ENCODE measurements at regions not wholly inside any gene's neighbourhood (a gene's known extent, or its start where the extent isn't known, plus 50 kb on each side); places are given as distances from the start of the nearest gene placed in this dataset.

DNA sequence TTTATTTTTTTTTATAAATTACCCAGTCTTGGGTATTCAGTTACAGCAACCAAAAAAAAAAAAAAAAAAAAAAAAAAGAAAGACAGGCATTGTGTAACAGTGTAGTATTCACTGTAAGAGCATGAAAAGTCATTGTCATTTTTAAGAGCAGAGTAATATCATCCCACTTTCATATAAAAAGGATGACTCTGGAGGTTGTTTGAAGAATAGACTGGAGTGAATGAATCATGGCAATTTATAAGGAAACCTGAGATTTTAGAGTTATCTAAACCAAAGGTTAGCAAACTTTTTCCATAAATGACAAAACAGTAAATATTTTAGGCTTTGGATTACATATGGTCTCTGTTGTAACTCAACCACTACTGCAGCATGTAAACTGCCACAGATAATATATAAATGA, 794.9 kb downstream of the NTRK3 start:
- ChIA-PET CTCF (no interaction called here), POLR2A (no interaction called here)
- Mint-ChIP-seq H3K9me3 (no peaks in the 10 kb centered on the region), H3K27ac (no peak overlapping the region), H3K4me3 (no peak overlapping the region), H3K27me3 (no peaks in the 10 kb centered on the region), H3K4me1 (ENCODE audit: low read depth) (no peaks in the 10 kb centered on the region), H3K36me3 (ENCODE audit: low read depth) (no peaks in the 10 kb centered on the region)
- DNase-seq = no peak
- TF ChIP-seq, protein P1, sequence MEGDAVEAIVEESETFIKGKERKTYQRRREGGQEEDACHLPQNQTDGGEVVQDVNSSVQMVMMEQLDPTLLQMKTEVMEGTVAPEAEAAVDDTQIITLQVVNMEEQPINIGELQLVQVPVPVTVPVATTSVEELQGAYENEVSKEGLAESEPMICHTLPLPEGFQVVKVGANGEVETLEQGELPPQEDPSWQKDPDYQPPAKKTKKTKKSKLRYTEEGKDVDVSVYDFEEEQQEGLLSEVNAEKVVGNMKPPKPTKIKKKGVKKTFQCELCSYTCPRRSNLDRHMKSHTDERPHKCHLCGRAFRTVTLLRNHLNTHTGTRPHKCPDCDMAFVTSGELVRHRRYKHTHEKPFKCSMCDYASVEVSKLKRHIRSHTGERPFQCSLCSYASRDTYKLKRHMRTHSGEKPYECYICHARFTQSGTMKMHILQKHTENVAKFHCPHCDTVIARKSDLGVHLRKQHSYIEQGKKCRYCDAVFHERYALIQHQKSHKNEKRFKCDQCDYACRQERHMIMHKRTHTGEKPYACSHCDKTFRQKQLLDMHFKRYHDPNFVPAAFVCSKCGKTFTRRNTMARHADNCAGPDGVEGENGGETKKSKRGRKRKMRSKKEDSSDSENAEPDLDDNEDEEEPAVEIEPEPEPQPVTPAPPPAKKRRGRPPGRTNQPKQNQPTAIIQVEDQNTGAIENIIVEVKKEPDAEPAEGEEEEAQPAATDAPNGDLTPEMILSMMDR (IDR thresholded peaks at IDR 0.05) = no peak
- no peak for ATAC-seq
- intact Hi-C loops (cut with micrococcal nuclease) = no loop called here

DNA sequence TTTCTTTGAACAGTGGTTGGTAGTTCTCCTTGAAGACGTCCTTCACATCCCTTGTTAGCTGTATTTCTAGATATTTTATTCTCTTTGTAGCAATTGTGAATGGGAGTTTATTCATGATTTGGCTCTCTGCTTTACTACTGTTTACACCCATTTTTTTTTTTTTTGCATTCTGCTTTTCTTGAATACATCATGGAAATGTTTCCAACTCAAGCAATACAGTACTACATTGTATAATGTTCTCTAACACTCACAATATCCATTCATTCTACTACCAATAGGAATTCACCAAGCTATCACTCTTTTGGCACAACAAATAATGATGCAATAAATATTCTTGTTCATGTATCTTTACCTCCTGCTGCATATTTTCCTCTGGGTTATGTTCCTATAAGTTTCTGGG, 801.7 kb downstream of the NTRK3 start:
- intact Hi-C loops (cut with micrococcal nuclease) = no loop called here
- Mint-ChIP-seq H3K27ac (no peak overlapping the region), H3K9me3 (peaks cover 9% of the 10 kb centered on the region), H3K4me1 (ENCODE audit: low read depth) (no peaks in the 10 kb centered on the region), H3K4me3 (no peak overlapping the region), H3K27me3 (no peaks in the 10 kb centered on the region), H3K36me3 (ENCODE audit: low read depth) (no peaks in the 10 kb centered on the region)
- CTCF ChIA-PET = no interaction called here
- TF ChIP-seq, protein P1 (IDR thresholded peaks at IDR 0.05) = no peak
- ATAC-seq (no peak), DNase-seq (no peak)
- POLR2A ChIA-PET = no interaction called here

DNA sequence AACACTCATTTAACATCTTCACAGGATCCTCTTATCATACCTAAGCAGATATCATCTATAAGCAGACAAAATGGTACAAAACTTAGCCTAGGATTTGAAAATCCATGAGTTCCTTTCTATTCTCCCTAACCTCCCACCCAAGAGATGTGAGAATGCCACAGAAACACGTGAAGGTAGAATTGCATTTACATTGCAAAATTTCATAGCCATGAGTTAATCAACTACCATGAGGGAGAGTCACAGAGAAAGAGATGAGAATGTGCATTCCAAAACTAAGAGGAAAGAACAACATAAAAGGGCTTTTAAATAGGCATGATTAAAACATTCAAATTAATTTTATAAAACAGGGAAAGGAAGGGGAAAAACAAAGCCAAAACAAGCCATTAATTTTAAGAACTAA, 806.2 kb downstream of the NTRK3 start:
- no peak overlapping the region for H3K4me3 Mint-ChIP-seq
- POLR2A ChIA-PET = no interaction called here
- H3K9me3 Mint-ChIP-seq = peaks cover 9% of the 10 kb centered on the region
- CTCF ChIA-PET = no interaction called here
- no peak overlapping the region for H3K27ac Mint-ChIP-seq
- DNase-seq (no peak), ATAC-seq (no peak)
- H3K36me3 Mint-ChIP-seq (ENCODE audit: low read depth) = no peaks in the 10 kb centered on the region
- H3K4me1 Mint-ChIP-seq (ENCODE audit: low read depth) = no peaks in the 10 kb centered on the region
- intact Hi-C loops (cut with micrococcal nuclease) = no loop called here
- H3K27me3 Mint-ChIP-seq = no peaks in the 10 kb centered on the region
- TF ChIP-seq, protein P1 (IDR thresholded peaks at IDR 0.05) = no peak

DNA sequence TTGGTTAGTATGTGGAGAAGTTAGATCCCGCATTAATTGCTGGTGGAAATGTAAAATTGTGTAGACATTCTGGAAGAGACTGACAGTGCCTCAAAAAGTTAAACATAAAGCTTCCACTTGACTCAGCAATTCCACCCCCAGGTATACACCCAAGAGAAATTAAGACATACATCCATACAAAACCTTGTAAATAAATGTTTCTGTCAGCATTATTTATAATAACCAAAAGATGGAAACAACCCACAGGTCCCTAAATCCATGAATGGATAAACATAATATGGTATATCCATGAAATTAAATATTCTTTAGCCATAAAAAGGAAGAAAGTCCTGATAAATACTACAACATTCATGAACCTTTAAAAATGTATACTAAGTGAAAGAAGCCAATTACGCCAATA, 817.4 kb downstream of the NTRK3 start:
- CTCF ChIA-PET = no interaction called here
- intact Hi-C loops (cut with micrococcal nuclease) = no loop called here
- TF ChIP-seq, protein P1 (IDR thresholded peaks at IDR 0.05) = no peak
- peaks cover 2% of the 10 kb centered on the region for H3K9me3 Mint-ChIP-seq
- POLR2A ChIA-PET = no interaction called here
- peaks cover 2% of the 10 kb centered on the region for H3K27me3 Mint-ChIP-seq
- no peak overlapping the region for H3K27ac Mint-ChIP-seq
- DNase-seq (no peak), ATAC-seq (no peak)
- no peaks in the 10 kb centered on the region for H3K4me1 Mint-ChIP-seq (ENCODE audit: low read depth)
- H3K4me3 Mint-ChIP-seq = no peak overlapping the region
- H3K36me3 Mint-ChIP-seq (ENCODE audit: low read depth) = no peaks in the 10 kb centered on the region

DNA sequence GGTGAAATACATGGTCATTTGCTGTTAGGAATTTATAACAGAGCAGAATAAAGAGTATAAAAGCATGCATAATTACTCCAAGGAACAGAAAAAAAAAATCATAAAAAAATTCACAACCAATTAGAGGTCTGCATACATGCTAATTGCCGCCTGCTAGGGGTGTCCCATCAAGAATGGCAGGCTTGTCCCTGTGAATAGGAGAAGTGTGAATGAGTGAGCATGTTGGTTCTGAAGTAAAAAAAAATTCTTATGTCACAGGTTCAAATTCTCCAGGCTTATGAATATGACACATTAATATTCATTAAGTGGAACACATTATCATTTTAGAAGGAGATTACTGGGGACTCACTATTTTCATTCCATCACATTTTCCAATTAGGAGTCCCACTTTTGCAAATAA, 822.7 kb downstream of the NTRK3 start:
- ChIA-PET CTCF (no interaction called here), POLR2A (no interaction called here)
- Mint-ChIP-seq H3K27ac (no peak overlapping the region), H3K9me3 (peaks cover 2% of the 10 kb centered on the region), H3K27me3 (peaks cover 3% of the 10 kb centered on the region), H3K36me3 (ENCODE audit: low read depth) (no peaks in the 10 kb centered on the region), H3K4me1 (ENCODE audit: low read depth) (no peaks in the 10 kb centered on the region), H3K4me3 (no peak overlapping the region)
- ATAC-seq (no peak), DNase-seq (no peak)
- intact Hi-C loops (cut with micrococcal nuclease) = no loop called here
- TF ChIP-seq, protein P1 (IDR thresholded peaks at IDR 0.05) = no peak
